Liver (tissue), 8 donors: ENCODE measurements at regions not wholly inside any gene's neighbourhood (a gene's known extent, or its start where the extent isn't known, plus 50 kb on each side); places are given as distances from the start of the nearest gene placed in this dataset.

ENCODE experiments used
- DNase-seq: peaks from one replicate; pipeline ENCODE4 v3.0.0-alpha.2; 2017; ENCODE audit warnings: low spot score
- H3K27ac ChIP-seq, 2 donors: one replicate each; pipeline ENCODE4 v1.7.0; 2013; ENCODE audit warnings: inconsistent platforms in 2 of 2, low read length in 2 of 2, control low read depth in 1 of 2, low read depth in 1 of 2, mild to moderate bottlenecking in 1 of 2
- H3K27me3 ChIP-seq, 4 donors: one replicate each; pipeline versions ENCODE4 v1.6.1 to v1.7.0; 2013; ENCODE audit warnings: low read length in 3 of 4, inconsistent platforms in 1 of 4, mild to moderate bottlenecking in 1 of 4, moderate library complexity in 1 of 4; ENCODE audit not compliant: control insufficient read depth in 4 of 4, insufficient read depth in 4 of 4
- H3K36me3 ChIP-seq, 4 donors: one replicate each; pipeline versions ENCODE4 v1.6.1 to v1.7.0; 2013; ENCODE audit warnings: low read length in 3 of 4, mild to moderate bottlenecking in 3 of 4, low read depth in 1 of 4, moderate library complexity in 1 of 4; ENCODE audit not compliant: control insufficient read depth in 4 of 4, insufficient read depth in 3 of 4
- H3K4me1 ChIP-seq, 4 donors: one replicate each; pipeline versions ENCODE4 v1.6.1 to v1.7.0; 2013; ENCODE audit warnings: low read length in 3 of 4, mild to moderate bottlenecking in 3 of 4, moderate library complexity in 1 of 4; ENCODE audit not compliant: control insufficient read depth in 4 of 4, insufficient read depth in 4 of 4
- H3K4me3 ChIP-seq, 3 donors: one replicate each; pipeline versions ENCODE4 v1.6.1 to v1.7.0; 2013; ENCODE audit warnings: low read length in 3 of 3, control low read depth in 1 of 3, low read depth in 1 of 3, mild to moderate bottlenecking in 1 of 3
- H3K9ac ChIP-seq, 2 donors: one replicate each; pipeline ENCODE4 v1.7.0; 2013; ENCODE audit warnings: low read length in 2 of 2, mild to moderate bottlenecking in 2 of 2, moderate library complexity in 2 of 2, control low read depth in 1 of 2, low read depth in 1 of 2
- H3K9me3 ChIP-seq, 4 donors: one replicate each; pipeline versions ENCODE4 v1.6.1 to v1.7.0; 2013; ENCODE audit warnings: low read length in 3 of 4; ENCODE audit not compliant: control insufficient read depth in 4 of 4
- CTCF ChIP-seq: fragments of 150-350 bp; IDR thresholded peaks from 2 replicates; pipeline ENCODE4 v1.5.1; 2017; ENCODE audit warnings: improper control_type of control experiment, low read depth, low read length; ENCODE audit not compliant: missing input control
- EGR1 ChIP-seq, 2 donors: IDR thresholded peaks; 2 replicates each; pipeline ENCODE4 v1.6.1; 2016 to 2018; ENCODE audit warnings: antibody characterized with exemption in 2 of 2, low read depth in 2 of 2
- FOXA1 ChIP-seq: IDR thresholded peaks from 2 replicates; pipeline ENCODE4 v1.6.1; 2016; ENCODE audit warnings: antibody characterized with exemption
- GABPA ChIP-seq, 2 donors: IDR thresholded peaks in 1 of 2; conservative IDR thresholded peaks in 1 of 2; 2 replicates each; pipeline ENCODE4 v1.6.1; 2016; ENCODE audit warnings: antibody characterized with exemption in 2 of 2, mild to moderate bottlenecking in 1 of 2, moderate library complexity in 1 of 2
- HNF4A ChIP-seq, 2 donors: conservative IDR thresholded peaks; 2 replicates each; pipeline ENCODE4 v1.6.1; 2016; ENCODE audit warnings: antibody characterized with exemption in 2 of 2, mild to moderate bottlenecking in 2 of 2
- HNF4G ChIP-seq: IDR thresholded peaks from 2 replicates; pipeline ENCODE4 v1.6.1; 2016; ENCODE audit warnings: antibody characterized with exemption
- JUND ChIP-seq, 2 donors: IDR thresholded peaks; 2 replicates each; pipeline ENCODE4 v1.6.1; 2016; ENCODE audit warnings: antibody characterized with exemption in 2 of 2
- NR2F2 ChIP-seq: IDR thresholded peaks from 2 replicates; pipeline ENCODE4 v1.6.1; 2016; ENCODE audit warnings: antibody characterized with exemption
- RAD21 ChIP-seq, 2 donors: IDR thresholded peaks; 2 replicates each; pipeline ENCODE4 v1.6.1; 2016; ENCODE audit warnings: antibody characterized with exemption in 2 of 2, mild to moderate bottlenecking in 2 of 2
- RXRA ChIP-seq, 2 donors: IDR thresholded peaks; 2 replicates each; pipeline ENCODE4 v1.6.1; 2017 to 2018; ENCODE audit warnings: antibody characterized with exemption in 2 of 2, mild to moderate bottlenecking in 1 of 2
- SP1 ChIP-seq: IDR thresholded peaks from 2 replicates; pipeline ENCODE4 v1.6.1; 2018; ENCODE audit warnings: antibody characterized with exemption, mild to moderate bottlenecking
- TAF1 ChIP-seq: conservative IDR thresholded peaks from 2 replicates; pipeline ENCODE4 v1.6.1; 2016; ENCODE audit warnings: antibody characterized with exemption, mild to moderate bottlenecking
- YY1 ChIP-seq: IDR thresholded peaks from 2 replicates; pipeline ENCODE4 v1.6.1; 2016; ENCODE audit warnings: antibody characterized with exemption, mild to moderate bottlenecking
- ZBTB33 ChIP-seq: IDR thresholded peaks from 2 replicates; pipeline ENCODE4 v1.6.1; 2016; ENCODE audit warnings: antibody characterized with exemption
- WGBS: extraction: QIAGEN DNeasy Blood & Tissue Kit; methylation state at CpG from one replicate; pipeline ENCODE4 v1.1.7; 2013; 5-methylcytosine and 5-hydroxymethylcytosine counted together
- TF ChIP-seq, protein P1 (sequence below): IDR thresholded peaks from 2 replicates; pipeline ENCODE4 v1.6.1; 2016; ENCODE audit warnings: antibody characterized with exemption, mild to moderate bottlenecking
- donor health status: healthy.
- donor health status: healthy.
- donor health status: healthy.
- donor health status: healthy.
- donor health status: healthy.

DNA sequence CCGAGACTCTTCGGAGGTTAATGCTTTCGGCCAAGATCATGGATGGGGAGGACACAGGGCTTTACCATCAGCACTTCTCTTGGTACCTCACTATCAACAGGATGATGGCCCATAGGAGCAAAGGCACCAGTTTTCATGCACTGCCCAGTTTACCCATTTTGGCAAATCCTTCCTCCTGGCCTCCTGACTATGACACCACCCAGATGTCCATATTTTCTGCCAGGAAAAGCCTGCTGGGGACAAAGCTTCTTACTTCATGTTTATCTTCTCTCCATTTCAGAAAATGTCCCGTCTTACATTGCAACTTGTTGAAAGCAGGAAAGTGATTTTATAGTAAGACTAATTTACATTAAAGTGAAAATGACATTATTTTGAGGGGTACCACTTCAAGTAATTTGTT lies 61.4 kb upstream of the GAS1 start (continued):
- TF ChIP-seq HNF4A (conservative IDR thresholded peaks at IDR 0.05), result no peak
- TF ChIP-seq, protein P1, sequence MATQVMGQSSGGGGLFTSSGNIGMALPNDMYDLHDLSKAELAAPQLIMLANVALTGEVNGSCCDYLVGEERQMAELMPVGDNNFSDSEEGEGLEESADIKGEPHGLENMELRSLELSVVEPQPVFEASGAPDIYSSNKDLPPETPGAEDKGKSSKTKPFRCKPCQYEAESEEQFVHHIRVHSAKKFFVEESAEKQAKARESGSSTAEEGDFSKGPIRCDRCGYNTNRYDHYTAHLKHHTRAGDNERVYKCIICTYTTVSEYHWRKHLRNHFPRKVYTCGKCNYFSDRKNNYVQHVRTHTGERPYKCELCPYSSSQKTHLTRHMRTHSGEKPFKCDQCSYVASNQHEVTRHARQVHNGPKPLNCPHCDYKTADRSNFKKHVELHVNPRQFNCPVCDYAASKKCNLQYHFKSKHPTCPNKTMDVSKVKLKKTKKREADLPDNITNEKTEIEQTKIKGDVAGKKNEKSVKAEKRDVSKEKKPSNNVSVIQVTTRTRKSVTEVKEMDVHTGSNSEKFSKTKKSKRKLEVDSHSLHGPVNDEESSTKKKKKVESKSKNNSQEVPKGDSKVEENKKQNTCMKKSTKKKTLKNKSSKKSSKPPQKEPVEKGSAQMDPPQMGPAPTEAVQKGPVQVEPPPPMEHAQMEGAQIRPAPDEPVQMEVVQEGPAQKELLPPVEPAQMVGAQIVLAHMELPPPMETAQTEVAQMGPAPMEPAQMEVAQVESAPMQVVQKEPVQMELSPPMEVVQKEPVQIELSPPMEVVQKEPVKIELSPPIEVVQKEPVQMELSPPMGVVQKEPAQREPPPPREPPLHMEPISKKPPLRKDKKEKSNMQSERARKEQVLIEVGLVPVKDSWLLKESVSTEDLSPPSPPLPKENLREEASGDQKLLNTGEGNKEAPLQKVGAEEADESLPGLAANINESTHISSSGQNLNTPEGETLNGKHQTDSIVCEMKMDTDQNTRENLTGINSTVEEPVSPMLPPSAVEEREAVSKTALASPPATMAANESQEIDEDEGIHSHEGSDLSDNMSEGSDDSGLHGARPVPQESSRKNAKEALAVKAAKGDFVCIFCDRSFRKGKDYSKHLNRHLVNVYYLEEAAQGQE, result no peak

- no peak for TF ChIP-seq RAD21 (IDR thresholded peaks at IDR 0.05)
- no peak for TF ChIP-seq YY1
- no peak for TF ChIP-seq FOXA1
- no peak for TF ChIP-seq ZBTB33
- TF ChIP-seq, protein P1, result no peak
- no peak for TF ChIP-seq GABPA (IDR thresholded peaks at IDR 0.05 in 1 of 2, conservative IDR thresholded peaks at IDR 0.05 in 1 of 2)
- no peak for TF ChIP-seq HNF4G
- TF ChIP-seq TAF1, result no peak
- TF ChIP-seq SP1, result no peak
- no peak for TF ChIP-seq NR2F2
- no peak for TF ChIP-seq HNF4A (conservative IDR thresholded peaks at IDR 0.05)
- no peak for TF ChIP-seq CTCF
- TF ChIP-seq JUND (IDR thresholded peaks at IDR 0.05), result no peak
- no peak for TF ChIP-seq EGR1 (IDR thresholded peaks at IDR 0.05; ENCODE audit: low read depth in 2 of 2)
- no peak for TF ChIP-seq RXRA (IDR thresholded peaks at IDR 0.05)
- Histone ChIP-seq H3K27me3 (no peaks in the 10 kb centered on the region), H3K27ac (no peak overlapping the region), H3K9me3 (no peaks in the 10 kb centered on the region), H3K4me3 (no peak overlapping the region), H3K9ac (no peak overlapping the region), H3K4me1 (no peaks in the 10 kb centered on the region), H3K36me3 (peaks cover 0 to 2% (median 0%) of the 10 kb centered on the region in 4 donors)
- DNase-seq, result no peak
- 82% methylated on average over 3 of the region's 3 CpGs for WGBS
Measured at GRCh38 chr9:87010626-87011025, 63.3 kb upstream of the GAS1 start.
